ENCODE measurements at regions not wholly inside any gene's neighbourhood (a gene's known extent, or its start where the extent isn't known, plus 50 kb on each side); places are given as distances from the start of the nearest gene placed in this dataset.

- DNase-seq, result no peak
Measured at GRCh38 chr5:74105126-74105780, 479.3 kb downstream of the ARHGEF28 start.

- DNase-seq, result no peak
Measured at GRCh38 chr5:74103131-74104023, 477.4 kb downstream of the ARHGEF28 start.

GRCh38 chr5:74100268-74100665 is 474.3 kb downstream of the ARHGEF28 start:
- DNase-seq, result no peak

GRCh38 chr5:74099538-74100267 is 473.7 kb downstream of the ARHGEF28 start:
- DNase-seq, result no peak

GRCh38 chr5:74098941-74099340 is 472.9 kb downstream of the ARHGEF28 start:
- no peak for DNase-seq

- no peak for DNase-seq
Measured at GRCh38 chr5:74098456-74098855, 472.5 kb downstream of the ARHGEF28 start.

GRCh38 chr5:74096325-74096724 is 470.3 kb downstream of the ARHGEF28 start:
- no peak for DNase-seq

GRCh38 chr5:74095871-74096270 is 469.9 kb downstream of the ARHGEF28 start:
- no peak for DNase-seq

GRCh38 chr5:74094782-74095108 is 468.7 kb downstream of the ARHGEF28 start:
- DNase-seq, result no peak

- no peak for DNase-seq
Measured at GRCh38 chr5:74094096-74094781, 468.2 kb downstream of the ARHGEF28 start.

GRCh38 chr5:74093561-74093960 is 467.6 kb downstream of the ARHGEF28 start:
- DNase-seq, result no peak

- no peak for DNase-seq
Measured at GRCh38 chr5:74092766-74093165, 466.8 kb downstream of the ARHGEF28 start.

- DNase-seq, result no peak
Measured at GRCh38 chr5:74085782-74086181, 459.8 kb downstream of the ARHGEF28 start.

GRCh38 chr5:74085186-74085585 is 459.2 kb downstream of the ARHGEF28 start:
- DNase-seq, result no peak

- no peak for DNase-seq
Measured at GRCh38 chr5:74083096-74083791, 457.2 kb downstream of the ARHGEF28 start.

- DNase-seq, result no peak
Measured at GRCh38 chr5:74082512-74083055, 456.6 kb downstream of the ARHGEF28 start.

- DNase-seq, result no peak
Measured at GRCh38 chr5:74081126-74081525, 455.1 kb downstream of the ARHGEF28 start.

- no peak for DNase-seq
Measured at GRCh38 chr5:74079971-74080556, 454.1 kb downstream of the ARHGEF28 start.

GRCh38 chr5:74075501-74076484 is 449.8 kb downstream of the ARHGEF28 start:
- DNase-seq, result no peak

- DNase-seq, result no peak
Measured at GRCh38 chr5:74074111-74074510, 448.1 kb downstream of the ARHGEF28 start.
